SK-N-DZ (cell line): ENCODE measurements at regions not wholly inside any gene's neighbourhood (a gene's known extent, or its start where the extent isn't known, plus 50 kb on each side); places are given as distances from the start of the nearest gene placed in this dataset.
"Not testable (repeated sequence)": the region's sequence is repeated elsewhere in the genome, so short reads cannot be mapped to it uniquely, and the experiment has no call there.

Experiments used
- DNase-seq: peaks from one replicate; pipeline ENCODE4 v3.0.0-alpha.2; 2015; ENCODE audit warnings: low spot score

DNA sequence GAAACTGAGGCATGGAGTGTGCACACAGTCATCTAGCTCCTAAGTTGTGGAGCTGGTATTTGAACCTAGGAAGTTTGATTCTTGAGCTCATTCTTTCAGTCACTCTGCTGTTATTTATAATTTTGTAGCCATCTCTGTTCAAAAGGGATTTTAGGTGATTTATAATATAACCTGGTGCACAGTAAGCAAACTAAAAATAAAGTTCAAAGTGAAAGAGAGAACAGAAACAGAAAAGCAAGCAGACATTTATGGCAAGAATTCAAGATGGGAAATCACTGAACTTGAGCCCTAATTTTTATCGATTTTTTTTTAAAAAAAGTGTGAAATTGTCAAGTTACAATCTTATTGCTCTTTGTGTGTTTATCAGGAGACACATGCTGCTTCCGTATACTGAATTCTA, 71.4 kb upstream of the SLC7A14 start:
- no peak for DNase-seq

DNA sequence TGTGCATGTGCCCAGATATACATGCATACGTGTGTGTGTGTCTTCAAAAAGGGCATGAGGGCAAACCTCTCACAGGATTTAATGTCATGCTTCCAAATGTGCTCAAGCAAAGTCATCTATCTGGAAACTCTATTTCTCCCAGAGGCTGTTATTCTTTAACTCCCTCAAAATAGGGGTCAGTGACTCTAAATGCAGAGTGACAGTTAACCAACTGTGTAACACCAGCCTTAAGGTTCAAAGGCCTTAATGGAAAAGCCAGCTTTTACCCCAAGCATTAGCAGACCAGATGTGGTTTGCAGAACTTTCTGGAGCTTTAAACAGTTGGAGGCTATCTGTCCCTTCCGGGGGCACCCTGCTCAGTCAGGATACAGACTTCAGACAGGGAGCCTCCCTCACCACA, 70.4 kb upstream of the SLC7A14 start:
- DNase-seq, result no peak

DNA sequence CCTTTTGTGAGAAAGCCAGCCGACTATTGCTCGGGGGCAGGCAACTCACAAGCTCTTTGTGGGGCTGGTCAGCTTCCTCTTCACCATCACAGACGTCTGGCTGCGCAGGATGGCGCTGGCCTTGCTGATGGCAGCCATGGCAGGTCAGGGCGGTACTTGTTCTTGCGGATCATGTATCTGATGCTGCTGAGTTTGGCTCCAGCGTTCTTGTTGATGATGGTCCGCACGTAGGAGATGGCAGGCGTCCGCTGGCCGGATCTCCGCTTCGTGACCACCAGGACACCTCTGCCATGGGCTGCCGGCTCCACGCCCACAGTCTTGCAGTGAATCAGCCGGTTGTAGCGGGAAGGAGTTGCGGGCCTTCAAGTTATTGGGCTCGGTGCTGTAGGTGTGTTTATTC, 67.9 kb upstream of the SLC7A14 start:
- no peak for DNase-seq

DNA sequence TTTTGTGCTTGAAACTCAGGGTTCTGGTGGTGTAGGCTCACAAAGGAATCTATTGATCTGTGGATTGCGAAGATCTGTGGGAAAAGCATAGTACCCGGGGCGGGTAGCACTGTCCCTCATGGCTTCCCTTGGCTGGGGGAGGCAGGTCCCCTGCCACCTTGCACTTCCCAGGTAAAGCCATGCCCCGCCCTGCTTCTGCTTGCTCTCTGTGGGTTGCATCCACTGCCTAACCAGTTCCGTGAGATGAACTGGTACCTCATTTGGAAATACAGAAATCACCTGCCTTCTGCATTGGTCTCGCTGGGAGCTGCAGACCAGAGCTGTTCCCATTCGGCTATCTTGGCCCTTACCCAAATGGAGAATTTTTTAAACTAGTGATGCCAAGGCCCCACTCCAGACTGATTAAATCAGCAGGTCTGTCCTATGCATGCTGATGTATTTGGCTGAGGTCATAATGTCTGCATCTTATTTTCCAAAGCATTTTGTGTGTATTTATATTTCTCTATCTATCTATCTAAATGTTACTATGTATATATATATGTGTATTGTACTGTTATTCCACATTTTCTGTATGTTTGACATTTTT, 65.5 kb upstream of the SLC7A14 start:
- DNase-seq, result no peak

DNA sequence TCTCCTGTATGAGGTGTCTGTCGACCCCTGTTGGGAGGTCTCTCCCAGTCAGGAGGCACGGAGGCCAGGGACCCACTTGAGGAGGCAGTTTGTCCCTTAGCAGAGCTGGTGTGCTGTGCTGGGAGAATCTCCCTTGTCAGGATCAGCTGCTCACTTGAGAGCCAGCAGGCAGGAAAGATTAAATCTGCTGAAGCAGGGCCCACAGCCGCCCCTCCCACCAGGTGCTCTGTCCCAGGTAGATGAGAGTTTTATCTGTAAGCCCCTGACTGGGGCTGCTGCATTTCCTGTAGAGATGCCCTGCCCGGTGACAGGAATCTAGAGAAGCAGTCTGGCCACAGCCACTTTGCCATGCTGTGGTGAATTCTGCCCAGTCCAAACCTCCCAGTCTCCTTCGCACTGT, 64.7 kb upstream of the SLC7A14 start:
- DNase-seq, result not testable (repeated sequence)

DNA sequence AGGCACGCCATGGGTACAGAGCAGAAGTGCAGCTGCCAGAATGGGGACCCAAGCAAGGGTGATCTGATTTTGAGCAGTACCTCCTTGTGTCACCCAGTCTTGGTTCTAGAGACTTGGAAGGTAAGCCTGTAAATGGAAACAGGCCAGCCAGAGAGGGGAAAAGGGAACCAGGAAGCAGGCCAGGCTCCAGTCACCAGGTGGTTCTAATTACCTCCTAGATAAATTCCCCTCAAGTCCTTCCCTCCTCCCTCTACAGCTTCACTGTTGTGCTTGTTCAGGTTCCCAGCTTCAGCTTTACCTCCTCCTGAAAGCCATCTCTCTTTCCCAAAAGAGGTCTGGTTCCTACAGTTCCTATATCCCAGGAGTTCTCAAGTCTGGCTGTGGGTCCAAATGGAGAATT, 58.8 kb upstream of the SLC7A14 start:
- DNase-seq, result peak; percentile 73

DNA sequence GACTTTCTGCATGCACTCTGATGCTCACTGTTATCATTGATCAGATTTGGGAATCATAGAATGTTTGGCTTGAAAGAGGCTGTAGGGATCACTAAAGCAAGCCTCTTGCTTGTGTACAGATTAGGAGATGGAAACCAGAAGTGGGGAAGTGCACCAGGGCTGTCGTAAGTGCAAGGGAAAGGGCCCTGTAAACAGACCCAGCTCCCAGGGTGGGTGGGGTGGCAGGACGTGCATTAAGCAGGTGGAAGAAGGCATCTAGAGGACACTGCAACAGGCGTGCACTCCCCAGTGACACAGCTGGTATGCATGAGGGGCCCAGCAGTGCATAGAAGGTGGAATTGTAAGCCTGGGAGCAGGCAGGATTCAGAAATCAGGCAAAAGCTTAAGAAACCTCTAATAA, 58.0 kb upstream of the SLC7A14 start:
- DNase-seq, result peak; percentile 85

DNA sequence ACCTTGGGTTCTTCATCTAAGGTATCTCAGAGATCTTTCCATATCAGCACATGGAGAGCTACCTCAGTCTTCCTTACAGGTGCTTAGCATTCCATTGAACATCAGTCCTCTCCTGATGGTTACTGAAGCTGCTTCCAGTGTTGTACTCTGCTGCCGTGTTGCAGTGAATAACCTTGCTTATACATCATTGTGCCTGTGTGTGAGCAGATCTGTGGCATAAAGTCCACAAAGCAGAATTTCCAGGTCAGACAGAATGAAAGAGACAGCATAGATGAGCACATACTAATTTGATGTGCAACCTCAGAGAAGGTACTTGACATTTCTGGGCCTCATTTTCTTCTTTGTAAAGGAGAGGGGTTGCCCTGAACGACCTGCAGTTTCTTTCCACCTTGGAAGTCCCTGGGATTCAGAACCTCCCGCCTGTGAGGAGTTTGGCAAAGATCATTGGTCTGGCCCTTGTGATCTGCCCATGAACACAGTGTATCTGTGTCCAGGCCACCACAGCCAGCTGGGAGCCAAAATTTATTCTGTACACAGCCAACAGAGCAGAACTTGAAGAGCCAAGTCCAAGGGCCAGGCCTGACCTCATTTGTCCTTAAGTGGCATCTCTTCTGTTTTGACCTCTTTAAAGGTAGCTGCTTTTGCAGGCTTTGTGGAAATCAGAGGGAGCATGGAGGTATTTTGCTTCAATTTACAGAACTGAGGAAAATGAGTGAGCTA, 57.2 kb upstream of the SLC7A14 start:
- no peak for DNase-seq

DNA sequence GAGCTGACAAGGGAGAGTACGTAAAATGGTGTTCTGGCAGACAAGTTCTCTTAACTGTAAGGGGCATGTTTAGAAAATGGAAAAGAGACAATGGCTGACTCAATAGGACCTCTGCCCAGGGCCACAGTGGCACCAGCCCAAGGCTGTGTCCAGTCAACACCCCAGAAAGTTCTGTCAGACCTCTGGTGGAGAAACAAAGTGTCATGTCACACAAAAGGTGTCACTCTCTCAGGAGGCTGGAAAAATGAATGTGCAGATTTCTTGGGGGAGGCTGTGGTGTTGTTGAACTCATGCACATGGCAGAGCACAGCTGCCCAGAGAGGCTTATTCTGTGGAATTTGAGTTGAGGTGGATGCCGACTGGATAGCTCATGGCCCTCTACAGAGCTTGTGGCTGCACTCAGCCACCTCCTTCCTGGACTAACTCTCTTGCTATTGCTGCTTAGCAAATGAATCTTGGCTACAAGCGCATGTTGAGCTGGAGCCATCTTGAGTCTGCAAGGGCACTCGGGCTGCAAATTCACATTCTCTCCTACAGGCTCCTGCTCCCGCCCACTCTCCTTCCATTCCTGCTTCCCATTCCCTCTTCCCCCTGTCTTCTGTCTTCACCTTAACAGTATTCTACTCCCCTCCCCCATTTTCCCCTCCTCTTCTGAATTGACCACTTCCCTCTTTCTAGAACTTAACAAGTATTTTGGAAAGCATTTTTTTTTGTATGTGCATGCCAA, 55.8 kb upstream of the SLC7A14 start:
- no peak for DNase-seq

DNA sequence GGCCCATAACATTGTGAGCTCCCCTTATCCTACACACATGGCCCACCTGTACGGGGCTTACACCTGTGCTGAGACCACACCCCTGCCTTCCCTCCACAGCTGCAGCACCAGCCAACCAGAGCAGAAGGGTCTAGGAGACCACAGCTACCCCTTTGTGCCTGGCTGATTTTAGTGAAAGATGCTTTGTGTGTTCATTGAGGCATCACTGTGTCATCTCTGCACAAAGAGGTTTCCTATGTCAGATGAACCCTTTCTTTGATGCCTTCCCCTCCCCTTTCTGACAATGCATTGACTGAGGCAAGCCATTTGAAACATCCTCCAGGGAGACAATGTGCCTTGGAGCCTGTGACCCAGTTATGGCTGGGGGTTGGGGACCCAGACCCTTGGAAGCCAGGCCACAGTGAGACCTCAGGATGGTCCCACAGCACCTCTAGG, 54.9 kb upstream of the SLC7A14 start:
- no peak for DNase-seq

DNA sequence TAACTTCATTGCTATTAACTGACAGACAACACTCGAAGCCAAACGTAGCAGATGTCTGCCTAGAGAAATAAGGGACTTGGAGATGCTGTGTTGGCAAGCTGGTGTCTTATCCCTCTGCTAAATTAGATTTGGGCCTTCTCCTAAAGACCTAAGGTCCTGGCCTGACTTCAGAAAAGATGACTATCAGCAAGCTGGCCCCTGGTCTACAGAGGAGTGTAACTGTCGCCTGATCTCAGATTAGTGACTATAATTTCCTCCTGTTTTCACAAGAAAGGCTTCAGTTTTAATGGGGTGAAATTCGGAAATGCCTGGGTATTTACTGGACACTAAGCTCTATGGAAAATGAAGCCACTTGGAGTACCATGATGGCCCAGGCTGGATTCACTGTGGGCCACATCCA, 53.1 kb upstream of the SLC7A14 start:
- peak; percentile 92 for DNase-seq

DNA sequence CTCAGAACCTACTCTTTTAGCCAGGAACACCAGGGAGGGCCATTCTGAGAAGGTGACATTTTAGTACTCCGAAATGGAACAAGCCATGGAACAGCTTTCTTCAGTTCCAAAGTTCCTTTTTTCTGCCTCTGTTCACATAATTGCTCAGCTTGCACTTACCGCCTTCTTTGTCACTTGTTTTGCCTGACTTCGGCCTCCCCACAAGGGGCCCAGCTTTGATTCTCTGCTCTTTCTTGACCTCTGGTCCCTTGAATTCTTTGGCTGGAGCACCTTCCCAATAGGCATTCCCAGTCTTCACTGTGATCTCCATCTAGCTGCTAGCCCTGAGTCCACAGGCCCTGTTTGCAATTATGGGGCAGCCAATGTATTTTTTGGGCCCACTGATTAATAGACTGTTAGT, 51.4 kb upstream of the SLC7A14 start:
- no peak for DNase-seq

DNA sequence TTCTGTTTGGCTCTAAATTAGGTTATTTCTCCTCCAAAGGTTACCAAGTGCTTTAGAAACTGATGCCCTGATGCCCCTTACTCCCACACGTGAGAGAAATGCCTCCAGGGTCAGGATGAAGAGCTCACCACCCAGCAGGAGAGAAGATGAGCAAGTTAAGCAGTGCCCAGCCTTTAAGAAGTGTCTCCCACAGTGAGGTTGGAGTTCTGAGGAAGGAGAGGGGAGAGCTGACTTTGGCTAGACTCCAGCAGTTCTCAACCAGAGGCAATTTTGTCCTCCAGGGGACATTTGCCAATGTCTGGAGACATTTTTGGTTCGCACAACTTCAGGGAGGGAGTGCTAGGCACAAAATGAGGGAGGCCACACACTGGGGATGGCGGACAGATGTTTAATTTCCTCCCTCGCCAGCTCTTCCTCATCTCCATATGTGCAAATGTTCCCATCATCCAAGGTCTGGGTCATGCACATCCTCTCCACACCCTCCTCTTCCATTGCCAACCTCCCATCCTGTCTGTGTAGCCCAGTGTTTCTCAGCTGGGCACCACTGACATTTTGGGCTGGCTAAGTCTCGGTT, 50.6 kb upstream of the SLC7A14 start:
- peak; percentile 35 for DNase-seq
